ENCODE measurements at regions not wholly inside any gene's neighbourhood (a gene's known extent, or its start where the extent isn't known, plus 50 kb on each side); places are given as distances from the start of the nearest gene placed in this dataset.

DNA sequence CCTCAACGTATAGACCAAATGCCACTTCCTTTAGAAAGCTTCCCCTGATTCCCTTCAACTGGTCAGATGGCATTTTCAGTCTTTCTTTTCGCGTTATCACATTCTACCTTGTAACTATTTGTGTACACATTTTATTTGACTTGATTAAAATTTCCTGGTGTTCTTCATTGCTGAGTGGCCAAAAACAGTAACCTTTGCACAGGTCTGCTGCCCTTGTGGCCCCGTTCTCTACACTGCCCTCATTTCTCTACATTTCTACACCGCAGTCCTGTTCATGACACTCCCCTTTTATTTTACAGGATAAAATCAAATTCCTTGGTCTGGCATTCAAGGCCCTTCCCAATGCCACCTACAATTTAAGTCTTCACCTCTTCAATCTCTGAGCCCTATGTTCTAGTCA lies 334.2 kb upstream of the SLC30A5 start:
- no peak for DNase-seq

DNA sequence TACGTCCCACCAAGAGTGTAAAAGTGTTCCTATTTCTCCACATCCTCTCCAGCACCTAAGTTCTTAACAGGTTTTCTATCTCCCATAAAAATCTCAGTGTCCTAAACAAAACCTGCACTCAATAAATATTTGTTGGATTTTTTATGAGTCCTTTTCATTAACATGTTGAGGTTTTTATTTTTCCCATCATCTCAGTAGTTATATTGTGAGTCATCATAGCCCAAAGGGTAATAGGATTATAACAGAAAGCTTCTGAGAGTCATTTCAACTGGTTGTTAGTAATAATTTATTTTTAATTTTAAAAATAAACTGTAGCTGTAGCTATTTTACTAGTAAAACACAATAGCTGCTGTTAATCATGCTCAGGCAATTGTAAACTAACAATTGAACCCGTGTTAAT lies 331.6 kb upstream of the SLC30A5 start:
- no peak for DNase-seq

DNA sequence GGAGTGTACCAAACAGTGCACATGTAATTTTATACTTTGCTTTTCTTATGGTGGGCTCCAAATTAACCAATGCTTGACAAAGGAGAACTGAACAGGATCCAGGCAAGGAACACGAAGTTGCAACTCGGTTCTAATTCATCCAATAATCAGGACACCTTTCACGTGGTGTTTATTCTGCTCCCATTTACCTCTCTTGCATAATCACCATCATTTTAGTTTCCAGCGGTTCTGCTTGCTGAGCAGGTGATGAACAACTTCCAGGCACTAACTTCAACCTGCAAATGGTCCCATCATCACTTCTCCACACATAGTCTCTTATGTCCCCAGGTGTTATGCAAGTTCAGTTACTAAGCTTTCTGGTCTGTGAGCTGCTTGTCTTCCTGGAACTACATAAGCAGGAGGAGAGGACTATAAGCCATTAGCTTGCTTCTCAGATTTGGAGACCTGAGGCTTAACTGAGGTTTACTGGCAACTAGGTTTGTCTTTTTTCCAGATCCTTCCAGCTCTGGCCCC lies 326.8 kb upstream of the SLC30A5 start:
- DNase-seq = no peak

DNA sequence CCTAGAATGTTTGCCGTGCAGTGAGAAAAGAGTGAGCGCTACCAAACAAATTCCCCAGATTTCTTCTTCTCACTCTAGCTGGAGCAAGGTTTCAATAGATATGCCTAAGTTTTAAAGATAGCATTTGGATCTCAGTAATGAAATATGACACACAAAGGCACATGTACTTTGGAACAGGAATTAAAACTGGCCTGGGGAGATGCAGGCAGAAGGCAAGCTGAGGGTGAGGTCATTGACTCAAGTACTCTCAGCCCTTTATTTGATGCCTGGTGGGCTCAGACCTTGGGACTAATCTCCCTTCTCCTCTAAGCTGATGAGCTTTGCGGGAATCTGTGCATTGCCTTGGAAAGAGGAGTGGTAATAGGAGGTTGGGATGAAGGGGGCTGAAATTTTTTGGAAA lies 323.3 kb upstream of the SLC30A5 start:
- no peak for DNase-seq

- DNase-seq = peak; percentile 42
Measured at GRCh38 chr5:68771221-68771620, 322.6 kb upstream of the SLC30A5 start.

DNA sequence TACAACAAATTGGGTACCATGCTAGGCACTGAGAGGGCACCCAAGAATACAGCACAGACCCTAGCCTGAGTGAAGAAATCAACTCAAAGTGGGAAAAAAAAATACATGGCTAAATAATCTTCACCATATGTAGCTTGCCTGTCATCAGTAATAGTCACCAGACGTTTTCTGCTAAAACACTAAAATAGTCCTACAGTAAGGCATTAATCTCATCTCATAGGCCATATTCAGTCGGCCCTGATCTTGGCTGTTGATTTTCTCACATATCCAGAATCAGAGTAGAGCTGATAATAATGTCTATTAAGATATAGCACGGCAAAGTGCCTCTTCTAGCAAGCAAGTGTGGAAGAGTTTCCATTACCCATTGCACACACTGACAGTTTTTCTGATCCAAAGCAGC lies 322.1 kb upstream of the SLC30A5 start:
- no peak for DNase-seq

- DNase-seq = no peak
Measured at GRCh38 chr5:68776381-68776780, 317.4 kb upstream of the SLC30A5 start.

DNA sequence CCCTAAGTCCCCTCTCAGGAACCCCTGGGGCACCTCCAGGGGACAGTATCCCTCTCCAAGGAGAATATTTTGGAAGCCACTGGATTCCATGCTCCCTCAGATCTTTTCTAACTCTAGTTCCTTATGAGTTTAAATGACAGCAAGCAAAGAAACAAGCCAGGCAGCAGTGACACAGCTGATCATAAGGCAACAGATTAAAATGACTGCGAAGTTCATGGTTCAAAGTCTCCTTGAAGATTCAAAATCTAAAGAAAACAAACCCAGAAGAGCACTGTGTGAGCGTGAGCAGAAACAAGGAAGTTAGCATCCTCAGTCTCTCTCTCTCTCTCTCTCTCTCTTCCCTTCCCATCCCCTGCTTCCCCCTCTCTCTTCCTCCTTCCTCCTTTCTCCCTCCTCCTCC lies 316.7 kb upstream of the SLC30A5 start:
- DNase-seq = no peak

- DNase-seq = no peak
Measured at GRCh38 chr5:68778484-68778883, 315.3 kb upstream of the SLC30A5 start.

GRCh38 chr5:68780299-68780955 lies 313.4 kb upstream of the SLC30A5 start:
- no peak for DNase-seq

DNA sequence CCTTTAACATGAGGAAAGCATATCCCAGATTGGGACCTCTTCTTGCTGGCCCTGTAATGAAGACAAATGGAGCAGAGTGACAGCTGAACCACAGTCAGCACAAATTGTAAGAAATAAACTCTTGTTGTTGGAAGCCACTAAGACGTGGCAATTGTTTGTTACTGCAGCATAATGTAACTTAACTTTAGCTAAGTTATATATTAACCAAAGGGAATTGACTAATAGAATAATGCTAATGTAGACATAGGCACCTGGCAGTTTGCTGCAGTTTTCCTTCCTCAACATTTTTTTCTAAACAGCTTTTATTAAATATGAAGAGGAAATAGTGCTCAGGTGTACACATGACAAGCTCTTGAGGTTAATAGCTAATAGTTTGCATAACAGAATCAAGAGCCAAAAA lies 300.7 kb upstream of the SLC30A5 start:
- no peak for DNase-seq

- no peak for DNase-seq
Measured at GRCh38 chr5:68793993-68794392, 299.8 kb upstream of the SLC30A5 start.

GRCh38 chr5:68795190-68795589 lies 298.6 kb upstream of the SLC30A5 start:
- no peak for DNase-seq

GRCh38 chr5:68798877-68799843 lies 294.7 kb upstream of the SLC30A5 start:
- DNase-seq = no peak

DNA sequence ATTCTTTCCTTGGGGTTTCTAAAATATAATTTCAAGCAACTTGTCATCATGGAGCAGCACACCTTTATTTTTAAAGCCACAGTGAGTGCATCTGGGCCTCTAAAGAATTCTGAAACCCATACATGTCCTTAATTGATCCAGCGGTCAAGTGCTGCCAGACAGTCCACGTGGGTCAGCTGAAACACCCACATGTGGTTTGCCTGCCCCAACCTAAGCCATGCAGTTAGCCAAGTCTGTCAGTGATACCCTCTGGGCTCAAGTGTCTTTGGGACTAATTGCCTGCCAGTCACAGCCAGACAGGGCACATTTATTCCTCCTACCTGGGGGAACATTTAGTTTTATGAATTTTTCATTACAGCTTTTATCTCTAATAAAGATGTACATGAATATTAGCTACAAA lies 291.4 kb upstream of the SLC30A5 start:
- DNase-seq = no peak

DNA sequence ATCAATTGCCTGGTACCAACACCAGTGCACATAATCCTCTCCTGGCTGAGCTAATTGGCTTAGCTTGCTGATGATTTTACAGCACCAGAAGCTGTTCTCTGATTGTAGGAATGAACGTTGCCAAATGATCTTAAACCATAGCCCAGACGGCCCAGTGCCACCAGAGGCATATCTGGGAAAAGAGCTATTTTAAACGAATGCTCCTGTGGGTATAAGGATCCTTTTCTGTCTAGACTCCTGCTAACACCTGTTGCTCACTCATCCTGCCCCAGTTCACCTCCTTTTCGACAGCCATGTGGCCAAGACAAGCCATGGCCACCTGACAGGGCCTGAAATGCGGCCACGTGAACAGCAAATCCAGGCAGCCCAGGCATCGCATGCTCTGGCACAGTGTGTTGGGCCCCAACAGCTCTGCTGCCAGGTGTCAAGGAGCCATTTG lies 289.9 kb upstream of the SLC30A5 start:
- DNase-seq = no peak

DNA sequence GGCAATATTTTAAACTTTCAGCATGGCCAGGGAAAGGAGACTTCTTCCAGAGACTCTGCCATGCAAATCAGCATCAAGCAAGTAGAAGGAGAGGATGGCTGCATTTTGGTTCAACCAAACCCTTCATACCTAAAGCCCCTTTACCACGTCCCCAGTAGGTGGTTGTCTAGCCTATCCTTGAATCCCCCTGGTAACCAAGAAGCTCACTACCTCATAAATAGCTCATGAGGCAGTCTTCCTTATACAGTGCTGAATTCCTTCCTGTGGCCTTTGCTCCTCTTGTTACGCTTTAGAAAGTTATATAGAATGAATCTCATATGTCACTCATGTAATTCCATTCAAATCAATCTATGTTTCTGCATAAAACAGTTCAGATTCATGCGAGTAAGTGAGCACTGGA lies 289.5 kb upstream of the SLC30A5 start:
- no peak for DNase-seq

DNA sequence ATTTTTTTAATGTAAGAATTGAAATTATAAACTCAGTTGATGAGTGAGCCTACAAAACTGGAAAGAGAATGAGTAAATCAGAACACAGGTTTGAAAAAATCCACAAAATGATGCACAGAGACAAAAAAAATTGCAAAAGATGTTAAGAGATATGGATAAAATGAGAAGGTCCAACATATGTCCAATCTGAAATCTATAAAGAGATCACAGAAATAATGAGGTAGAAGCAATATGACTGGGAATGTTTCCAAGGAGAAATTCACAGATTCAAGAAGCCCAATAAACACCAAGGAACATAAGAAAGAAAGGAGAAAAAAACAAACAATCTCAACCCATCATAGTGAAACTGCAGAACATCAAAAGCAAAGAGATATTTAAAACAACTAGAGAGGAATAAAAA lies 288.4 kb upstream of the SLC30A5 start:
- DNase-seq = no peak

DNA sequence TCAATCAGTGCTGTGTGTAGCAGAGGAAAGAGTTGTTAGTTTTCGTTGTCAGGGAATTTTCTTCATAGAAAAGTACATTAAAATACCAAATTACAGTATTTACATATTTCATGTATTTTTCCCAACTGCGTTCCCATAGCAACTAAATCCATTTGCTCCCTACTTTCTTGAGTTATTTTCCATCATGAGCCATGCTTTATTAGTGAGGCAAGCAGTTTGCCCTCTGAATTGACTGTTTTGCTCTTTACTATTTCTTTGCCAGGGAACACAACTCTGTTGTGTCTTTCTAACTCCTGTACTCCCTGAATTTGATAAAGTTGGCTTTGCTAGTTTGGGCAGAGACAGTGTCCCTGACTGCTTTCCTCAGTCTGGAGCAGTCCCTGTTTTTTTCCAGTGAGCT lies 276.2 kb upstream of the SLC30A5 start:
- DNase-seq = no peak

- no peak for DNase-seq
Measured at GRCh38 chr5:68818057-68818695, 275.6 kb upstream of the SLC30A5 start.

DNA sequence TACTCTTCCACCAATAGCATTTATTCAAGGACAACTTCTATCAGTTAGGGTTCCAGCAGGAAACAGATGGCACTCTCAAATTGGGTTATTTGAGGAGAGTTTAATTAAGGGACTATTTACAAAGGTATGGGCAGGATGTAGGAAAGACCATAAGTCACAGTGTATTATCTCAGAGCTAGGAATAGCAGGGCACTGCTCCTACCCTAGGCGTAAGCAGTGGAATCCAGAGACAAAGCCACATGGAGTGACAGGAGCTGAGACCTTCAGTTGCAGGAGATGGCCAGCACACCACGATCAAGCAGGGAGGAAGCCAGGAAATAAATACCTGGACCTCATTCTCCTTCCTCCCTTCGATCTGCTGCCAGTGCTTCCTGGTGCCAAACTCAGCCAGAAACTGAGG lies 274.9 kb upstream of the SLC30A5 start:
- no peak for DNase-seq

GRCh38 chr5:68821056-68821455 lies 272.8 kb upstream of the SLC30A5 start:
- DNase-seq = no peak

DNA sequence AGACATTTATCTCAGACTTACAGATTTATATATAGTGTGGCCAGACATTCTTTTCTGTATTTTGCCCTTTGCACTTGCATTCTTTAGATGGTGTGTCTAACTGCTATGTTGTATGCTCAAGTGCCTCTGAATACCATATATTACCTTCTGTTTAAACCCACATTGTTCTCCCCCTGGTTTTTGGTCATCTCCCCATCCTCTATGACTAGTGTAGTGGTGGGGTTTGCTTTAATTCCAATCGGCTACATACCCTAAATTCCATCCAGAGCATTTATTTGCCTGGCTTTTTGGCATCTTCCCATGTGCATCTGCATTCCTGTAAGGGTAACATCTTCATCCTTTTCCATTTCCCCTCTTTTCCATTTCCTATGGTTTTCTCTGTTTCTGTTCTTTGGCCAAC lies 271.0 kb upstream of the SLC30A5 start:
- DNase-seq = no peak

- DNase-seq = no peak
Measured at GRCh38 chr5:68823301-68823700, 270.5 kb upstream of the SLC30A5 start.
